ENCODE measurements at regions not wholly inside any gene's neighbourhood (a gene's known extent, or its start where the extent isn't known, plus 50 kb on each side); places are given as distances from the start of the nearest gene placed in this dataset.

DNA sequence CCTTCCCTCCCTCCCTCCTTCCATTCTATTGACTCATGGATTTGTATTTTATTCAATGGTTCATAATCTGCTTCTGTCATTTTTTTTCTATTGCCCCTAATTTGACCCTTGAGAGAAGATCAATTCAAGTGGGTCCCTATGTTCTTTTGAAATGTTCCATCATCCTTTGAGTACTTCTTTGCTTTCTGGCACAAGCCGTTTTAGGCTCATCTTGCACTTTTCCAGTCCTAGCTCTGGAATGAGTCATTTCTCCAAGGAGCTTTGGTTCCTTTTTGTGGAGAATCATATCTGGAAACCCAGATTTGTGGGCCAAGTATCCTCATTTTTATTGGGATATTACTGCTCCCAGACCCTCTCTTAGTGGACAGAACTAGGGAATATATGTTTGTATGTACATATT, 126.8 kb upstream of the PTPN3 start:
- peaks cover 20% of the 10 kb centered on the region for H3K27me3 ChIP-seq (ENCODE audit: insufficient read depth, poor library complexity, severe bottlenecking)
- no peak overlapping the region for H3K27ac ChIP-seq (ENCODE audit: poor library complexity, severe bottlenecking)
- ATAC-seq (ENCODE audit: low read depth) (no peak), DNase-seq (ENCODE audit: low spot score) (no peak)
- no peaks in the 10 kb centered on the region for H3K9me3 ChIP-seq (ENCODE audit: severe bottlenecking)
- H3K4me1 ChIP-seq (ENCODE audit: insufficient read depth, poor library complexity, severe bottlenecking), result no peaks in the 10 kb centered on the region
- TF ChIP-seq, protein P1, sequence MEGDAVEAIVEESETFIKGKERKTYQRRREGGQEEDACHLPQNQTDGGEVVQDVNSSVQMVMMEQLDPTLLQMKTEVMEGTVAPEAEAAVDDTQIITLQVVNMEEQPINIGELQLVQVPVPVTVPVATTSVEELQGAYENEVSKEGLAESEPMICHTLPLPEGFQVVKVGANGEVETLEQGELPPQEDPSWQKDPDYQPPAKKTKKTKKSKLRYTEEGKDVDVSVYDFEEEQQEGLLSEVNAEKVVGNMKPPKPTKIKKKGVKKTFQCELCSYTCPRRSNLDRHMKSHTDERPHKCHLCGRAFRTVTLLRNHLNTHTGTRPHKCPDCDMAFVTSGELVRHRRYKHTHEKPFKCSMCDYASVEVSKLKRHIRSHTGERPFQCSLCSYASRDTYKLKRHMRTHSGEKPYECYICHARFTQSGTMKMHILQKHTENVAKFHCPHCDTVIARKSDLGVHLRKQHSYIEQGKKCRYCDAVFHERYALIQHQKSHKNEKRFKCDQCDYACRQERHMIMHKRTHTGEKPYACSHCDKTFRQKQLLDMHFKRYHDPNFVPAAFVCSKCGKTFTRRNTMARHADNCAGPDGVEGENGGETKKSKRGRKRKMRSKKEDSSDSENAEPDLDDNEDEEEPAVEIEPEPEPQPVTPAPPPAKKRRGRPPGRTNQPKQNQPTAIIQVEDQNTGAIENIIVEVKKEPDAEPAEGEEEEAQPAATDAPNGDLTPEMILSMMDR (IDR thresholded peaks at IDR 0.05; ENCODE audit: poor library complexity, severe bottlenecking), result no peak
- H3K36me3 ChIP-seq (ENCODE audit: low read depth), result no peaks in the 10 kb centered on the region
- H3K4me3 ChIP-seq (ENCODE audit: severe bottlenecking), result no peak overlapping the region

DNA sequence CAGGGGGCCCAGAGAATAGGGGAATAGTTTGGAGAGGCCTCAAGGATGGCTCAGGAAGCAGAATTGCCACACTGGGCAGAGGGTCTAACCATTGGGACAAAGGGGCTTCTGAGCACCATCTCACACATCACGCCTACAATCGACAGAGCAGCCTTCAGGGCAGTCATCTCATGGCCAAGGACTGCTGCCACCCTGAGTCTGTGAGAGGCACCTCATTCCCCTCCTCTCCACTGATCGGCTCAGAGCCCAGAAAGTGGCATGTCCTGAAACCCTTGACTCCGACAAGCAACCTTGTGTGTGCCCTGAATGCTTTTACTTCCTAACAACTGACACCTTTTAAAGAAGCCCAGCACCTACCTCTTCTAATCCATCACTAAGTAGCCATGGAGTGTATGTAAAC, 128.9 kb upstream of the PTPN3 start:
- H3K27ac ChIP-seq (ENCODE audit: poor library complexity, severe bottlenecking), result no peak overlapping the region
- no peaks in the 10 kb centered on the region for H3K9me3 ChIP-seq (ENCODE audit: severe bottlenecking)
- peaks cover 23% of the 10 kb centered on the region for H3K27me3 ChIP-seq (ENCODE audit: insufficient read depth, poor library complexity, severe bottlenecking)
- H3K4me1 ChIP-seq (ENCODE audit: insufficient read depth, poor library complexity, severe bottlenecking), result no peaks in the 10 kb centered on the region
- TF ChIP-seq, protein P1 (IDR thresholded peaks at IDR 0.05; ENCODE audit: poor library complexity, severe bottlenecking), result no peak
- DNase-seq (ENCODE audit: low spot score), result no peak
- no peak for ATAC-seq (ENCODE audit: low read depth)
- no peaks in the 10 kb centered on the region for H3K36me3 ChIP-seq (ENCODE audit: low read depth)
- no peak overlapping the region for H3K4me3 ChIP-seq (ENCODE audit: severe bottlenecking)

DNA sequence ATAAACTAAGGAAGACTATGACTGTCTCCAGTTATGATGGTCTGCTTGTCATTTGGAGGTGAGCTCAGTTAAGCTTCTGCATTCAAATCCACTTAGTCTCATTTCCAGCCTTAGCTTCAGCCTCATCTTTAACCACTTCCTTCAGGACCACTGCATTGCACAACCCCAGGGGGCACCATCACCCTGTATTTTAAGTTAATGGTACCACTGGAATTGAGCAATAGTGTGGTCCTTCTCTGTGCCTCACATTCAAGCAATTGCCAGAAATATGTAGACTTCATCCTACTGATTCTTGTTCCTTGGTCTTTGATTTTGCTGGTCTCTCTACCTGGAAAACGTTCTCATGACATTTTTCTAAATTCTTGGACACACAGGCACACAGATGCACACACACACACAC, 131.5 kb upstream of the PTPN3 start:
- no peak for ATAC-seq (ENCODE audit: low read depth)
- TF ChIP-seq, protein P1 (IDR thresholded peaks at IDR 0.05; ENCODE audit: poor library complexity, severe bottlenecking), result no peak
- Histone ChIP-seq H3K9me3 (ENCODE audit: severe bottlenecking) (no peaks in the 10 kb centered on the region), H3K36me3 (ENCODE audit: low read depth) (no peaks in the 10 kb centered on the region), H3K4me1 (ENCODE audit: insufficient read depth, poor library complexity, severe bottlenecking) (no peaks in the 10 kb centered on the region), H3K27ac (ENCODE audit: poor library complexity, severe bottlenecking) (no peak overlapping the region), H3K27me3 (ENCODE audit: insufficient read depth, poor library complexity, severe bottlenecking) (peaks cover 38% of the 10 kb centered on the region), H3K4me3 (ENCODE audit: severe bottlenecking) (no peak overlapping the region)
- DNase-seq (ENCODE audit: low spot score), result no peak

DNA sequence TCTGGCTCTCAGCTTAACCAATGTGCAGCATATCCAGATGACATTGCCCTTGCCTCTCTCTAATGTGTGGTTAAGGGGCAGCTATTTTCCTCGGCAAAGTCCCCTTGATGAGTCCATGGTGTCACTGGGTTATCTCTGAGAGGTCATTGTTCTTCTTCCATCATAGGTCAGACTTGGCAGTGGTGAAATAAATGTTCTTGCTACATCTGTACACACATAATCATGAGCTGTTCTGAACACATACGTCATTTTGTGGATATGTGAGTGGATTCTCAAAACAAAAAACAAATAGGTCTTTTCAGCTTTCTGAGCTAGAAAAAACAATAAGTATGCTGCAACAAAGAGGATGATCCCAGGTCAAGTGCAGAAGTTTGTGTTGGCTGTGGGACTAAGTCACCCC, 134.7 kb upstream of the PTPN3 start:
- H3K27me3 ChIP-seq (ENCODE audit: insufficient read depth, poor library complexity, severe bottlenecking), result peaks cover 34% of the 10 kb centered on the region
- TF ChIP-seq, protein P1 (IDR thresholded peaks at IDR 0.05; ENCODE audit: poor library complexity, severe bottlenecking), result no peak
- H3K9me3 ChIP-seq (ENCODE audit: severe bottlenecking), result no peaks in the 10 kb centered on the region
- no peaks in the 10 kb centered on the region for H3K4me1 ChIP-seq (ENCODE audit: insufficient read depth, poor library complexity, severe bottlenecking)
- no peaks in the 10 kb centered on the region for H3K36me3 ChIP-seq (ENCODE audit: low read depth)
- no peak overlapping the region for H3K4me3 ChIP-seq (ENCODE audit: severe bottlenecking)
- ATAC-seq (ENCODE audit: low read depth) (no peak), DNase-seq (ENCODE audit: low spot score) (no peak)
- no peak overlapping the region for H3K27ac ChIP-seq (ENCODE audit: poor library complexity, severe bottlenecking)

DNA sequence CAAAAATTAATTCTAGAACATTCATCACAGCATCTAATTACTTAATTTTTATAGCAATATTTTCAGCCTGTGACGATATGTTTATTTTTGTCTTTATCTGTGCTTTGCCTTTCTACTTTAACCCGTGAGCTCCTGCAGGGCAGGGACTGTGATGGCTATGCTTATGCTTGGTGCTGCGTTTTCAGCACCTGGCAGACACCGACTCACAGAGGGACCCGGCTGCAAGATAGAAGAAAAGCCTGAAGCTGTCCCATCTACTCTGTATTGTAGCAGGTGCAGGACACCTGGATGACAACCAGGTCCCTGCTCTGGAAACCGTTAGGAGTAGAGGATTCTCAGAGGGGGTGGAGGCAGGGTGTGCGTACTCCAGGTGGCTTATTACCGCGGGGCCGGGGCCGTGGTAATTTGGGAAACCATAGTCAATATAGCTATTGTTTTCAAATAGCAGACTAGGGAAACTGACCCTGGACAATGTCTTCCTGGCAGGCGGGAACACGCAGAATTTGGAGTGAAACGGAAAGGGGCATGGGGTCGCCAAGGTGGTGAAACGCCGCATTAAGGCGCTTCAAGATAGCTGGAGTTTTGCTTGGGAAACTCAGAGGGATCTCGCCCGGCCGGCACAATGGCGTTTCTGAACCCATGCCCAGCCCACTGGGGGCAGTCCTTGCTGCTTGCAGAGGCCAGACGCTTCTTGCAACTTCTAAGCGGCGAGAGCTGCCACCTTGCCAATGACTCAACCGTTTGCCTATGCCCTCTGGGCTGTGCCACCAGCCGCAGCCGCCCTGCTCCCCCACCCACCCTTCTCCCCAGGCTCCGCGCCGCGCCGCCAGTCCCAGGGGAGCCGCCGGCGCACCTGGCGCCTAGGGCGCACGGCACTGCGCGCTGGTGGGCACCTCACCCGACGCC, 140.1 kb upstream of the PALM2AKAP2 start:
- peak overlapping the region; percentile 30 for H3K4me3 ChIP-seq (ENCODE audit: severe bottlenecking)
- TF ChIP-seq, protein P1 (IDR thresholded peaks at IDR 0.05; ENCODE audit: poor library complexity, severe bottlenecking), result no peak
- DNase-seq (ENCODE audit: low spot score), result peak; percentile 66

More for the DNA sequence above, 140.1 kb upstream of the PALM2AKAP2 start:
- no peaks in the 10 kb centered on the region for H3K4me1 ChIP-seq (ENCODE audit: insufficient read depth, poor library complexity, severe bottlenecking)
- peaks cover 50% of the 10 kb centered on the region for H3K27me3 ChIP-seq (ENCODE audit: insufficient read depth, poor library complexity, severe bottlenecking)
- peak; percentile 92 for ATAC-seq (ENCODE audit: low read depth)
- no peak overlapping the region for H3K27ac ChIP-seq (ENCODE audit: poor library complexity, severe bottlenecking)
- no peaks in the 10 kb centered on the region for H3K9me3 ChIP-seq (ENCODE audit: severe bottlenecking)
- H3K36me3 ChIP-seq (ENCODE audit: low read depth), result no peaks in the 10 kb centered on the region
